HG02870 (cell line): ENCODE measurements at regions not wholly inside any gene's neighbourhood (a gene's known extent, or its start where the extent isn't known, plus 50 kb on each side); places are given as distances from the start of the nearest gene placed in this dataset.
A peak's percentile ranks its signal among the peaks of the same experiment; 100 is the strongest.
"Not testable (repeated sequence)": the region's sequence is repeated elsewhere in the genome, so short reads cannot be mapped to it uniquely, and the experiment has no call there.

Source experiments
- ATAC-seq: cut with Tn5 transposase; IDR thresholded peaks from one replicate; pipeline ENCODE4 v1.9.1; 2021; ENCODE audit warnings: mild to moderate bottlenecking, moderate library complexity; ENCODE audit not compliant: unreplicated experiment

DNA sequence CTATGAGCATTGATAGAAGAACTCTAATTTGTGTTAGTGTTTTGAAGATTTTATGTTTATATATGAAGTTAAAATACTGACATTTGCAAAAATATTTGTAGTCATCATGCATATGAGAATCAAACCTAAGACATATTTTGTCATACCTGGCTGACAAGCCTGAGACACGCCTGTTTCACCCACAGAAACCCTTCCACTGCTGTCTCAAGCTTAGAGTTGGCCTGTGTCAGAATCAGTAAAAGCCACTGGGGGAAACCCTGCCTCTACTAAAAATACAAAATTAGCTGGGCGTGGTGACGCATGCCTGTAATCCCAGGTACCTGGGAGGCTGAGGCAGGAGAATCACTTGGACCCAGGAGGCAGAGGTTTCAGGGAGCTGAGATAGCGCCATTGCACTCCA is 218.0 kb upstream of the C1QTNF3 start:
- not testable (repeated sequence) for ATAC-seq

DNA sequence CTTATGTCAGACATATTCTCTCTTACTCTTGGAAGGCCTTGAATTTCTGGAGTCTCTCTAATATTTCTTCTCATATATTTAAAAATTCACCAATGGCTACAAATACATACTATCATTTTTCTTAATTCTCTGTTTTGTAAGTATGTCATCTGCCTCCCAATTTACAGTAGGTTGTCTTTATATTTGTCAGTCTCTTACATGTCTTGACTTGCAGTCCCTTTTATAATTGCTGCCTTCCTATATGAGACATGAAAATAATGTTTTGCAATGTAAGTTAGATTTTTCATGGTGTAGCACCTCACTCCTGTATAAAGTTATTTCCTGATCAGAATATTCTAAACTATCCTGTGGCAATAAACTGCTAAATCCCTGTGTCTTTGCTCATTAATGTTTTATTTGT is 223.1 kb upstream of the C1QTNF3 start:
- not testable (repeated sequence) for ATAC-seq

DNA sequence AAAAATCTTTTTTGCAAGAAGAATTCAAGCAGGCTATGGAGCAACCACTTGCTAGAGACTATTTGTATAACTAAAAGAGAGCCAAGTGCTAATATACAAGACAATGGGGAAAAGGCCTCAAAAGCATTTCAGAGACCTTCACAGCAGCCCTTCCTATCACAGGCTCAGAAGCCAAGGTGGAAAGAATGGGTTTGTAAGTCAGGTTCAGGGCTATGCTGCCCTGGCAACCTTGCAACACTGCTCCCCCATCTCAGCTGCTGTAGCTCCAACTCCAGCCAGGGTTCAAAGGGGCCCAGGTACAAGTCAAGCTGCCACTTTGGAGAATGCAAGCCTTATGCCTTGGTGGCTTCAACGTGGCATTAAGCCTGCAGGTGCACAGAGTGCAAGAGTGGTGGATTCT is 253.7 kb upstream of the C1QTNF3 start:
- not testable (repeated sequence) for ATAC-seq

DNA sequence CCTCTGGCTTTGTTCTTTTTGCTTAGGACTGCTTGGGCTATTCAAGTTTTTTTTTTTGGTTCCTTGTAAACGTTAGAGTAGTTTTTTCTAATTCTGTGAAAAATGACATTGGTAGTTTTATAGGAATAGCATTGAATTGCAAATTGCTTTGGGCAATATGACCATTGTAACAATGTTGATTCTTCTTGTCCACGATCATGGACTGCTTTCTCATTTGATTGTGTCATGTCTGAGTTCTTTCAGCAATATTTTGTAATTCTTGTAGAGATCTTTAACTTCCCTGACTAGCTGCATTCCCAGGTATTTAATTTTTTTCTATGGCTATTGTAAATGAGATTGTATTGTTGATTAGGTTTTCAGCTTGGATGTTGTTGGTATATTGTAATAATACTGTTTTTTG is 286.2 kb upstream of the C1QTNF3 start:
- not testable (repeated sequence) for ATAC-seq

DNA sequence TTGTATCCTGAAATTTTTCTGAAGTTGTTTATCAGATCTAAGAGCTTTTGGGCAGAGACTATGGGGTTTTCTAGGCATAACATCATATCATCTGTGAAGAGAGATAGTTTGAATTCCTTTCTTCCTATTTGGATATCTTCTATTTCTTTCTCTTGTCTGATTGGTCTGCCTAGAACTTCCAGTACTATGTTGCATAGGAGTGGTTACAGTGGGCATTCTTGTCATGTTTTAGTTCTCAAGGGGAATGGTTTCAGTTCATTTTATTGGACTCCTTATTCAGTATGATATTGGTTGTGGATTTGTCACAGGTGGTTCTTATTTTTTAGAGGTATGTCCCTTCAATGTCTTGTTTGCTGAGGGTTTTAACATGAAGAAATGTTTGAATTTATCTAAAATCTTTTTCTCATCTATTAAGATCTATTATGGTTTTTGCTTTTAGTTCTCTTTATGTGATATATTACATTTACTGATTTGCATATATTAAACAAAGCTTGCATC is 286.6 kb upstream of the C1QTNF3 start:
- not testable (repeated sequence) for ATAC-seq

DNA sequence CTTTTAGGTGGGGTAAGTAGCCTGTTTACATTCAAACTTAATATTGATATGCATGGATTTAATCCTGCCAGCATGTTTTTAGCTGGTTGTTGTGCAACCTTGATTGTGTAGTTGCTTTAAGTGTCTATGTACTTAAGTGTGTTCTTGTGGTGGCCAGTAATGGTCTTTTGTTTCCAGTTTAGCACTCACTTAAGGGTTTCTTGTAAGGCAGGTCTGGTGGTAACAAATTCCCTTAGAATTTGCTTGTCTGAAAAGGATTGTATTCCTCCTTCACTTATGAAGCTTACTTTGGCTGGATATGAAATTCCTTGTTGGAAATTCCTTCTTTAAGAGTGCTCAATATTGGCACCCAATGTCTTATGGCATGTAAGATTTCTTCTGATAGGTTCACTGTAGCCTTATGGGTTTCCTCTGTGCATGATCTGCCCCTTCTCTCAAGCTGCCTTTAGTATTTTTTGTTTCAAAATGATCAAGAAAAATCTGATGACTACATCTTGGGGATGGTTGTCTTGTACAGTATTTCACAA is 289.0 kb upstream of the C1QTNF3 start:
- not testable (repeated sequence) for ATAC-seq

DNA sequence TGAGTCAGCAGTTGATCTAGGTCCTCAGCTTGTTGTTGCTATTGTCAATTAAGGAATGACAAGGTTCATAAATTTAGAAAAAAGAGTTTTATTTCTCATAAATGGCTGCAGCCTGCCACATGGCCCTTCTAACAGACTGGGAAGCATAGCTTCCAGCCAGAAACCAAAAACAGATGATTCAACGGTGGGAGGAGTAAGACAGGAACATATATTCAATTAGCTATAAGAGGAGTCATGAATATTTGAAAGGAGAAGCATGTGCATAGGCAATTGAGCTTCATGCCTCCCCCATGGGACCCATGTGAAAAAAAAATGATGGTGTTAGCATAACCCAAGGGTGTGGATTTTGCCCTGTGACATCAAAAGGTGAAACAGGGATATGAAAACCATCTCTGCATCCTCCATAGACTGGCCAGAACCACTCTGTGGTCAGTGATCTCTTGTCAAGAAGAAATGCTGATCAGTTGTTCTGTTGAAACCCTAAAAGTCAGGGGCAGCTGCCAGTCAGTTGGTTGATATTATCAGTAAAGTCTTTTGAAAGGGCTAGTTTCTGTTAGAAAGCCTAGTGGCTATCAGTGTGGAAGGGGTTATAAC is 296.5 kb upstream of the C1QTNF3 start:
- not testable (repeated sequence) for ATAC-seq

DNA sequence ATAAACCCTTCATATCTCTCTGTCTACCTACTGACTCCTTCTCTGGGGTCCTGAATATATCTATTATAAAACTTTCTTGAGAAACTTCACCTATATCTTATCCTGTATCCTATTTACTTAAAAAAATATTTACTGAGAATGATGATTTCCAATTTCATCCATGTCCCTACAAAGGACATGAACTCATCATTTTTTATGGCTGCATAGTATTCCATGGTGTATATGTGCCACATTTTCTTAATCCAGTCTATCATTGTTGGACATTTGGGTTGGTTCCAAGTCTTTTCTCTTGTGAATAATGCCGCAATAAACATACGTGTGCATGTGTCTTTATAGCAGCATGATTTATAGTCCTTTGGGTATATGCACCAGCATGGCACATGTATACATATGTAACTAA is 301.7 kb upstream of the RAI14 start:
- not testable (repeated sequence) for ATAC-seq

DNA sequence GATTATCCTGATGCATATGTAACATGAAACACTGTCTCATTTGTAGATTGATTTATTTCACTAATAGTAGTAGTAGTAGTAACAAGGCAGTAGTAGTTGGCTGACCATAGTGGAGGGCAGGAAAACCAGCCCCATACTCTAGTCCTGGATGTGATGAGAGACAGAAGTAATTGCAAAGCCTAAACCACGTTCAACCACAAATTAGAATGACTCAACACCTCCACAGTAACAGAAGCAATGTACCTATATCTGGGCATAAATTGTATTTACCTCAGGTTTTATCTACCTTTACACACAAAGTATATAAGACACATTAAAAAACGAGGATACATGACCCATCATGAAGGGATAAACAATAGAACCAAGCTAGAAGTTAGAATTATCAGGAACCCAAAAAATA is 284.7 kb upstream of the RAI14 start:
- not testable (repeated sequence) for ATAC-seq

DNA sequence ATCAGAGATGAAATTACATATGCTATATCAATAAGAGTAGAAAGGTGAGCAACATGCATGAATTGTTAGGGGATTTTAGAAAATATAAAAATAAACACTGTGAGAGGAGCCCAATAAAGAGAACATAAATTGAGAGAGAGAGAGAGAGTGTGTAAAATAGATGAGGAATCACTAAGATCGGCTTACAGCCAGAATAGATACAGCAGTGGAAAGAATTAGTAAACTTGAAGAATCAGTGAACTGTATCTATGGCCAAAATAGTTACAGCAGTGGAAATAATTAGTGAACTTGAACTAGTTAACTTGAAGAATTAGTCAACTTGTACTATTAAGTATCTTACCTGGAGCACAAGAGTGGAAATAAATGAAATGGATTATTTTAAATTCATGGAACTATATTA is 284.3 kb upstream of the RAI14 start:
- not testable (repeated sequence) for ATAC-seq

DNA sequence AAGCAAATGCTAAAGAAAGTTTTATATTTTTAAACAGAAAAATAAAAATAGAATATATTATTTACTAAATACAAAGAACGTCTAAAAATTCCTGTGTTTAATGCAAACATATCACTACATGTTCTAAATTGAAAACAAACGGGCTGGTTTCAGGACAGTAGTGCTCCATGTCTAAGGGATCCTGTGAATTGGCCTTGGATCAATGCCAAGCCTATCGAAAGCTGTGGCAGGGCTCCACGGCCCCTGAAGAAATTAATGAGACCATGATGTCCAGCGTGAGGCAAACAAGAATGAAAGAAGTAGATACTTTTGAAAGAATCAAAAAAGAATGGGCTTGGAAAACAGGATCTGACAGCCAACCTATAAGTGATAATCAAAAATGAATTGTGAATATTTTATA is 283.4 kb upstream of the RAI14 start:
- ATAC-seq, result not testable (repeated sequence)

DNA sequence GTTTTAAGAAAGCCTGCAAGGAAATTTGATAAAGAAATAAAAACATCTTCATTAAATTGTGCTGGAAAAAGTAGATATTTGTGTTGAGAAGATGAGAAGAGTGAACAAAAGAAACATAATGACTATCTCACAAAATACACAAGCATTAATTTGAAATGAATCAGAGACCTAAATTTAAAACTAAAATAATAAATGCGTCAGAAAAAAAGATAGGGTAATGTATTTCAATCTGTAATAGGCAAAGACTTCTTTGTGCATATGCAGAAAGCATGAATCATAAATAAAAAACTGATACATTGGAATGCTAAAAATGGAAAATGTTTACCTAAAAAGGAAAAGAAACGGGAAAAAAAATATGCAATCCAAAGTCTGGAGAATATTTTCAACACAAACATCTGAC is 278.5 kb upstream of the RAI14 start:
- ATAC-seq, result not testable (repeated sequence)

DNA sequence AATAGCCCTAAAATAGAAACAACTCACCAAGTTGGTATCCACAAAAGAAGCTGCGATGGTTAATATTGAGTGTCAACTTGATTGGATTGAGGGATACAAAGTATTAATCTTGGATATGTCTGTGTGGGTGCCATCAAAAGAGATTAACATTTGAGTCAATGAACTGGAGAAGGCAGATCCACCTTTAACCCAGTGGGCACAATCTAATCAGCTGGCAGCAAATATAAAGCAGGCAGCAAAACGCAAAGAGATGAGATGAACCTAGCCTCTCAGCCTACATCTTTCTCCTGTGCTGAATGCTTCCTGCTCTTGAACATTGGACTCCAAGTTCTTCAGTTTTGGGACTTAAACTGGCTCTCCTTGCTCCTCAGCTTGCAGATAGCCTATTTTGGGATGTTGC is 277.6 kb upstream of the RAI14 start:
- not testable (repeated sequence) for ATAC-seq

DNA sequence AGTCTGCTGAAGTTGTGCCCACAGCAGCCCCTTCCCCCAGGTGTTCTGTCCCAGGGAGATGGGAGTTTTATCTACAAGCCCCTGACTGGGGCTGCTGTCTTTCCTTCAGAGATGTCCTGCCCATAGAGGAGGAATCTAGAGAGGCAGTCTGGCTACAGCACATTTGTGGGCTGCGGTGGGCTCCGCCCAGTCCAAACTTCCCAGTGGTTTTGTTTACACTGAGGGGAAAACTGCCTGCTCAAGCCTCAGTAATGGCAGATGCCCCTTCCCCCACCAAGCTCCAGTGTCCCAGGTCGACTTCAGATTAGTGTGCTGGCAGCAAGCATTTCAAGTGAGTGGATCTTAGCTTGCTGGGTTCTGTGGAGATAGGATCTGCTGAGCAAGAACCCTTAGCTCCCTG is 267.4 kb upstream of the RAI14 start:
- not testable (repeated sequence) for ATAC-seq

DNA sequence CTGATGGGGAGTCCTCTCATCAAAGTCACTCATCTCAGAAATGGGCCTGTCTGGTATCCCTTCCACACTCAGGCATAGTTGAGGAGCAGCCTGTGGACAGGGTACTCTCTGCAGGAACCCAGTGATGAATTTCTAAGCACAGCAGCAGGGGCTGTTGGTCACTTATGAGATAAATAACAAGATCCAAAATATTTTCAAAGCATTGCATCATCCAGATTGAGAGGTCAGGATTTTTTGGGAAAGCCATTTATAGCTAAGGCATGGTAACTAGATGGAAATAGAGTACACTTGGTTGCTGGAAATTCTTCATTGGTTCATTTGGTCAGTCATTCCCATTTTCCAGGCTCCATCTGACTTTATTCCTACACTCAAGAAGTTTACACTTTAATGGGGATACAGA is 246.8 kb upstream of the RAI14 start:
- ATAC-seq, result no peak

DNA sequence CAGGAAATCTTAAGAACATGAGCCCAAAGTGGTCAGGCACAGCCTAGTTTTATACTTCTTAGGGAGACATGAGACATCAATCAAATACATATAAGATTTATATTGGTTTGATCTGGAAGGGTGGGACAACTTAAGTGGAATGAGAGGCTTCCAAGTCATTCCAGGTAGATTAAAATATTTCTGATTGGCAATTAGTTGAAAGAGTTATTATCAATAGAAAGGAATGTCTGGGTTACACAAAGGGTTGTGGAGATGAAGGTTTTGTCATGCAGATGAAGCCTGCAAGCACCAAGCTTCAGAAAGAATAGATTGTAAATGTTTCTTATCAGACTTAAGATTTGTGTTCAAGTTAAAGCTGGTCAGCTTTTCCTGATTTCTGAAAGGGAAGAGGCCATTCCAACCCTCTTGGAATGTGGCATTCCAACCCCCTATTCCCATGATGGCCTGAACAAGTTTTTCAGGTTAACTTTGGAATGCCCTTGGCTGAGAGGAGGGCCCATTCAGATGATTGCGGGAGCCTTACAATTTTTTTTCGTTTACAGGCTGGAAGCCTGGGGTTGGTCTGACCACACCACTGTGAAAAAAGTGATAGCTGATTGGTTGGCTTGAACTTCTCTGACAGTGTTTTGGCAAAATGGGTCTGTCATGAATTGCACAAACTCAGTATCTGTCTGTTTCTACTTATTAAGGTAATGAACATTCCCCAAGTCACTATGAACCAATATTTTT is 245.6 kb upstream of the RAI14 start:
- no peak for ATAC-seq

DNA sequence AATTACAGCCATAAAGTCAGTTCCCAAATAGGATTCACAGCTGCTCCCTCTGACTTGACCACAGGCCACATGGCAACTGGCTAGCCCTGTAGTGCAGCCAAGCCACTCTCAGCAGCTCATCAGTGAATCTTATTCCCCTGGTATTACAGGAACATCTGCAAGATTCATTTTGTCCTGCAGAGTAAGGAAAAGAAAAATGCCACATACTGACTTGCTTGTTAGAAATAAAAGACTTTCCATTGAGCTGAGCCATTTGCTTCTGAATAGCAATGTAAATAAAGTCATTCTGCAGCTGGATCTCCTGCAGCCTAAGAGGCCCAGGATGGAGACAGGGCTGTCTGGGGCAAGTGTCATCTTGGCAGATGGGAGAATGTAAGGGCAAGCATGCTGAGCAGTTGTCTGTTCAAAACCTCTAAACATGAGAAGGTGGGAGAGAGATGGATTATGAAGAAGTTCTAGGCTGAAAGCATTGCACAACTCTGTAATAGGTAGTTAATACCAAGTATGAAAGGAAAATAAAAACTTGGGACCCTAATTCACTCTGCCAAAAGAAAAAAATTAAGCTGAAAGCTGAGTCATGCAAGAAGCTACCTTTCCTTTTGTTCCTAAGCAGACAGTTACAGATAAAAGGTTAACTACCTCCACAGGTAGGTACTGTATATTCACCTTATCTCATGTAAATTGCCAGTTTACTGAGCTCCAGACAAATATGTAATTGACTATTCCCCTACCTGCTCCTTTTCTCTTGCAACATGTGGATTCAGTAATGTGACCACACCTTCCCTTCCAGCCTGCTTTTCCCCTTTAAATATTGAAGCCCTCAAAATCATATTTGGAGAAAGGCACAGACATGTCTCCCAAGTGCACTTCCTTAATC is 244.4 kb upstream of the RAI14 start:
- ATAC-seq, result no peak

DNA sequence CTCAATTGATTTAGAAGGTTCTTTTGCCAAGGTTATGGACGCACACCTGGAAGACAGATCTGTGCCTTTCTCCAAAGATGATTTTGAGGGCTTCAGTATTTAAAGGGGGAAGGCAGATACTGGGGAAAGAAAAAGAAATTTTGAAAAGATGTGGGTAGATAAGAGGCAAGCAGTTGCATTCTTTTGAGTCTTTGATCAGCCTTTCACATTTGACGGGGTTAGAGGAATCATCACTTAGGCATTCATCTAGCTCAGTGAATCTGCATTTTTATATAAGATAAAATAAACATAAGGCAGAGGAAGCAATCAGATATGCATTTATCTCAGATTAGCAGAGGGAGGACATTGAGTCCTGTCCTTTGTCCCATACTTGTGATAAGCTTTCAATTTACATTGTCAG is 243.4 kb upstream of the RAI14 start:
- no peak for ATAC-seq

DNA sequence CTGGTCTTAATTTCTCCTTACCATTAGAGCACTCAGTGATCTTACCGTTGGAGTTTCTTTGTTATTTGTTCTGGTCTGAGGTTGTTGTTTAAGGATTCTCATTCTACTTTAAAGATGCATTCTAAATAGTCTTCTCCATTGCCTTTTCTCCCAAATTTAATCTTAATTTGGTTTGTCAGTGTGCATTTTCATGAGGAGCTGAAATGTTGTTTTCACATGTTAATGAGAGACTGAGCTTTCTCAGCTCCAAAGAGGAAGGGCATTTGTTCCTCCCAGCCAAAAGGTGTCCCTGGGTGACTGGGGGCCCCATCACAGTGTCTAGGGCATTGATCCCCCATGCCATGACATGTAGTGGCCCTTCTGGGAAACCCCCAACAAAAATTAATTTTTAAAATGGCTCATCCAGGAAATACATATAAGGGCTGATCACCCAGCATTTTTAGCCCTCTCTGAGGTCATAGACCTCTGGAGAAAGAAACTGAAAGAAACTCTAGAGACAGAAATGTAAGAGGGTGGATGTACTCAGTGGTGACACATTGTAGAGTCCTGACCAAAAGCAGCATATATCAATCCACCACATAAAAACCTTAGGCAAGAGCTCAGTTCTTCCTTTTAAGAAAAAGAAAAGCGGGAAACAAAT is 240.4 kb upstream of the RAI14 start:
- ATAC-seq, result peak; percentile 99

DNA sequence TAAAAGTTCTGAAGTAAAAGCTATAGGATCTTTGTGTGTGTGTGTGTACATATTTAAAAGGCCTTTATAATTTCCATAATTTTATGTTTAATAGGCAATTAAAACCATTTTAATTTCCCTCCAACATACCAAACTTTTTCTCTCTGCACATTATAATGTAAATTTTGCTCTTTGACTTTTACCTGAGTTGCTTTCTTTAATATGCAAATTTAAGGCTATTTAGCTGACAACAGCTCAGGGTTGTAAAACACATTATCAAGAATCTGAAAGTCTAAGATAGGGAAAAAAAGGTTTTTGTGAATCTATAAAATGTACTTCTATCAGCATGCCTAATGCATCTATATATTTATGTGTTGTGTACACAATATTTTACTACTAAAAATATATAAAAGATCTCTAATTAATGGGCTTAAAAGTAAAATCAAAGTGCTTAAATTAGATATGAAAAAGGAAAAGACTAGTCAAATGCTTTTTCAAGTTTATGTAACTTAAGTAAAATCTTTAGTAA is 239.6 kb upstream of the RAI14 start:
- ATAC-seq, result no peak

DNA sequence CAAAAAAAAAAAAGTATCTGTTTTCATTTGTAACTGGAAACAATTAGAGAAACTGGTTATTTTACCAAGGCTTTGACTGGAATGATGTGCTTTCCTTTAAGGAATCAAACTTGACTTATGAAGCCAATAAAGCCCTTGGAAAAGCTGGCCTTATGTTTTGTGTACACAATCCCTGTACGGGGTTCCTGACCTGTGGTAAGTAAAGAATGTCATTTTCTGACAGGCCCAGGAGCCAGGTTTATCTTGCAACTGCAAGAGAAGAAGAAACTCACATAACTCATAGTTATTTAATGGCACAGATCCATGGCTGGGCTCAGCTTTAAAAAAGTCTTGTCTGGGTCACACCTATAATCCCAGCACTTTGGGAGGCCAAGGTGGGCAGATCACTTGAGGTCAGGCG is 235.9 kb upstream of the RAI14 start:
- ATAC-seq, result not testable (repeated sequence)
